Astrocyte of the spinal cord (primary cell): ENCODE measurements at regions not wholly inside any gene's neighbourhood (a gene's known extent, or its start where the extent isn't known, plus 50 kb on each side); places are given as distances from the start of the nearest gene placed in this dataset.

Experiments used
- DNase-seq: peaks from one replicate; pipeline ENCODE4 v3.0.0; 2011; ENCODE audit warnings: low read depth, low spot score
- H3K4me3 ChIP-seq: 2 replicates; pipeline ENCODE4 v1.5.1; 2011; ENCODE audit warnings: low read depth, mild to moderate bottlenecking, low read length, moderate library complexity
- in situ Hi-C: cut with HindIII; loops from 2 replicates; pipeline ENCODE4 v1.10.0; 2017; ENCODE audit warnings: low sequenced_read_pairs
- TF ChIP-seq, protein P1 (sequence below): IDR thresholded peaks from 2 replicates; pipeline ENCODE4 v1.5.1; 2012; ENCODE audit warnings: low read depth, mild to moderate bottlenecking, low read length, inconsistent platforms

DNA sequence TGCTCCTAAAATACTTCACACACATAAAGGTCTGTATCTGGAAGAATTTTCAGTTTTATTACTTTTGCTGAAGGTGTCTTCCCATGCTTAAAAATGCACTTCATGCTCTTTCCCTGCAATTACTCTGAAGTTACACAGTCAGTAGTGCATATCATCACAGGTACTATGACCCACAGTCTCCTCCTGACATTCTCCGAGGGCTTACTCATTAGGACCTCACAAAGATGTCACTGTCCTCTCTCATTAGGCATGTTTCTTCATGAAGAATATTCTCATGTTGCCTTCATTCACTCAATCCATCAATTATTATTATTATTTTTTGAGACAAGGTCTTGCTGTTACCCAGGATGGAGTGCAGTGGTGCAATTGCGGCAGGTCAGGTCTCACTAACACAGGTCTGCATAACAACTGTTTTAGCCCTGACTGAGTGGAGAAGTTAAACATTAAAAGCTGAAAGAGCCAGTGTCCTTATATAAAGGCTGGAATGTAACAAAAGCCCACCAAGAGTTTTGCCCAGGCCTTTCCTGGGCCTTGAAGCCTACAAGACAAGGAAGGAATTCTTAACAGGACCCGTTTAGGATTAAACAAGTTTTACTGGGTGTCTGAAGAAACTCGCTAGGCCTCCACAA, 119.5 kb upstream of the WSCD2 start:
- in situ Hi-C loops: no loop called here
- no peak overlapping the region for H3K4me3 ChIP-seq
- DNase-seq: no peak
- TF ChIP-seq, protein P1, sequence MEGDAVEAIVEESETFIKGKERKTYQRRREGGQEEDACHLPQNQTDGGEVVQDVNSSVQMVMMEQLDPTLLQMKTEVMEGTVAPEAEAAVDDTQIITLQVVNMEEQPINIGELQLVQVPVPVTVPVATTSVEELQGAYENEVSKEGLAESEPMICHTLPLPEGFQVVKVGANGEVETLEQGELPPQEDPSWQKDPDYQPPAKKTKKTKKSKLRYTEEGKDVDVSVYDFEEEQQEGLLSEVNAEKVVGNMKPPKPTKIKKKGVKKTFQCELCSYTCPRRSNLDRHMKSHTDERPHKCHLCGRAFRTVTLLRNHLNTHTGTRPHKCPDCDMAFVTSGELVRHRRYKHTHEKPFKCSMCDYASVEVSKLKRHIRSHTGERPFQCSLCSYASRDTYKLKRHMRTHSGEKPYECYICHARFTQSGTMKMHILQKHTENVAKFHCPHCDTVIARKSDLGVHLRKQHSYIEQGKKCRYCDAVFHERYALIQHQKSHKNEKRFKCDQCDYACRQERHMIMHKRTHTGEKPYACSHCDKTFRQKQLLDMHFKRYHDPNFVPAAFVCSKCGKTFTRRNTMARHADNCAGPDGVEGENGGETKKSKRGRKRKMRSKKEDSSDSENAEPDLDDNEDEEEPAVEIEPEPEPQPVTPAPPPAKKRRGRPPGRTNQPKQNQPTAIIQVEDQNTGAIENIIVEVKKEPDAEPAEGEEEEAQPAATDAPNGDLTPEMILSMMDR: no peak

DNA sequence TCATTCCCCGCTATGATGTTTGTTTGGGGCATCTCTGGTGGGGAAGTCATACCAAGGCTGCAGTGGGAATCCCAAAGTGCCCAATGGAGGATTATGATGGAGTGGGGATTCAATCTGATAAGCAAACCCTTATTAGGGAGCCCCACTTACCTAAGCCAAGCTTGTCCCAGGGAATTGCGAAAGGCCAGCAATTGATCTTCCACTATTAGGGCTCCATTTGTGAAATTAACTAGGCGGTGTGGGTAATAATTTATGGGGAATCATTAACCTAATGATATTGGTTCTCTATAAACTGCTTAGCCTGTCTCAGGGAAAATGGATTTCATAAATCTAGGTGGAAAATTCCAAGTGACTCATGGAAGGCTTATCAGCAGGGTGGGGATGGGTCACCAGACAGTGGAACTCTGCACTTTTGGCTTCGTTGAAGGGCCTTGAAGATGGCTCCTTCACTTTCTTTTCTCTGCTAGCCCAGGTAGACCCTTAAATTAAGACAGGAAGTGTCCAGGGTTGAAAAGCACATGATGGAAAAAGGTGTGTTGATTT, 113.0 kb upstream of the WSCD2 start:
- in situ Hi-C loops: no loop called here
- DNase-seq: no peak
- H3K4me3 ChIP-seq: no peak overlapping the region
- TF ChIP-seq, protein P1: no peak

DNA sequence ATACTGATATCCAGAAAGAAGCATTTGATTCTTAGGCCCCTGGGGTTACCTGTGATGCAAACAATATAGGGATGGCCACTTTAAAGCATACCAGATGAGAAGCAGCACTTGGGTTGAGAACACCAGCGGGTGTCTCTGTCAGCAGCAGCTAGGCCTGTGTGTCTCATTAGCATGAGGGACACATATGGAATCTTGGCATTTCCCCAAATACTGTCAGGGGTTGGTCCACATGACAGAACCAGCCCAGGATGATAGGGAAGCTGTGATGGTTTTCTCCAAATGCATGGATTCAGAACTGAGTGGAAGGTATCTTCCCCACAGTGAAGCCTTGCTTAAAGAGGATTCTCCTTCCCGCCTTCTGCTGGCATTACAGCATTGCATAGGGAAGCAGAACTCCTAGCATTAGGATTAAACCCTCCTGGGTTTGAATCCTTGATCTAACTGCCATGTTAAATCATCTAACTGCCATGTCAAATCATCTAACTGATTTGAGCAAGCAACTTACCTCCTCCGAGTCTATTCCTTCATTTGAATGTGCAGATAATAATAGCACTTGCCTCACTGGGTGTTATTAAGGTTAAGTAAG, 111.5 kb upstream of the WSCD2 start:
- TF ChIP-seq, protein P1: no peak
- no peak for DNase-seq

DNA sequence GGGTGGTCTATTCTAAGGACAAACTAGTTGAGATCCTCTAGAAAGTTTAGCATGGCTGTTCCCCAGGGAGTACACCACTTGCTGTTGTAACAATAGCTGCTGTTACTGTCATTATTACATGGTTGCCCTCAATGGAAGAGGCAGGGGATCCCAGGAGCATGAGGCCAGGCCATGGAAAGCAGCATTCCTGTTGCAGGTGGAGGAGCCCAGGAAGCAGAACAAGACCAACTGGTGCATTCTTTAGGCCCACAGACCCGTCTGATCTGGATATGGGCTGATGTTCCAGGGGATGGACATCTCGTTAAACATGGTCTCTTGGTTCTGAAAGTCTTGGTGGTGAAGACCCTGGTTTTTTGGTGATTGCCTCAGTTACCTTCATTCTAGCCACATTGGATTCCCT, 109.2 kb upstream of the WSCD2 start:
- in situ Hi-C loops: no loop called here
- DNase-seq: no peak
- H3K4me3 ChIP-seq: no peak overlapping the region
- TF ChIP-seq, protein P1: no peak

More for the DNA sequence above, 111.5 kb upstream of the WSCD2 start:
- in situ Hi-C loops: no loop called here
- no peak overlapping the region for H3K4me3 ChIP-seq

DNA sequence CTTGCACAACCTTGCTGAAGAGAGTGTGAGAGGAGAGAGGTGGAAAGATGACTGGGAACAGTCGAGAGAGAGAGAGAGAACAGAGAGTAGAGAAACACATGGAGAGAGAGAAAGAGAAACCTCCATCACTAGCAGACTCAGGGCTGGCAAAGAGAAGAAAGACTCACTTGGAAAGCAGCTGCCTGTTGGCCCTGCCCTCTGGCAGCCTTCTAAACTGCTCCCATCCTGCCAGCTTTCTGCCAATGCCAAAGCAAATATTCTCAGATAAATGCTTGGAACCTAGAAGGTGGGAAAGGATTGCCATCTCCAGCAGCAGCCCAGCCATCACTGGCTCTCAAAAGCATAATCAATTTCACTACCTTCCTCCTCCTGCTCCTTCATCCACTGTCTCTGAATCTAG, 107.9 kb upstream of the WSCD2 start:
- H3K4me3 ChIP-seq: no peak overlapping the region
- DNase-seq: no peak
- TF ChIP-seq, protein P1: no peak
- in situ Hi-C loops: no loop called here

DNA sequence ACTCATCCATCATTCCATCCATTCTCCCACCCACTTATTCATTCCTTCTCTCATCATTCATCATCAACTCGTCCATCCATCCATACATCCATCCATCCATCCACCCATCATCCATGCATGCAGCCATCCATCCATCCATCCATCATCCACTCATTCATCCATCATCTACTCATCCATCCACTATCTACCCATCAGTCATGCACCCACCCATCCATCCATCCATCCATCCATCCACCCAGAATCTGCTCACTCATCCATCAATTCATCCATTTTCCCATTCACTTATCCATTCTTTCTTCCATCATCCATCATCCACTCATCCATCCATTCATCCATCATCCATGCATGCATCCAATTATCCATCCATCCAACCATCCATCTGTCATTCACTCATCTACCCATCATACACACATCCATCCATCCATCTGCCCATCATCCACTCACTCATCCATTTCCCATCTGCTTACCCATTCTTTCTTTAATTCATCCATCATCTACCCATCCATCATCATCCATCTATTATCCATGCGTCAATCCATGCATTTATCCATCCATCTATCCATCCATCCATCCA, 107.1 kb upstream of the WSCD2 start:
- no peak for DNase-seq
- no peak overlapping the region for H3K4me3 ChIP-seq
- in situ Hi-C loops: no loop called here
- TF ChIP-seq, protein P1: no peak
